ENCODE measurements at regions not wholly inside any gene's neighbourhood (a gene's known extent, or its start where the extent isn't known, plus 50 kb on each side); places are given as distances from the start of the nearest gene placed in this dataset.

- TF ChIP-seq MYBL2 (IDR thresholded peaks at IDR 0.05; ENCODE audit: low read depth) = no peak
- TF ChIP-seq MYBL2 (CRISPR knock-in tag; IDR thresholded peaks at IDR 0.05; ENCODE audit: borderline replicate concordance) = no peak
- no peak for TF ChIP-seq MBD2 (IDR thresholded peaks at IDR 0.05; ENCODE audit: borderline replicate concordance, low read depth)
- TF ChIP-seq ZC3H4 (CRISPR knock-in tag; IDR thresholded peaks at IDR 0.05; ENCODE audit: borderline replicate concordance) = no peak
- TF ChIP-seq NCOA4 (IDR thresholded peaks at IDR 0.05; ENCODE audit: partially characterized antibody) = no peak
These were observed 115.0 kb downstream of the FOXB1 start (continued) for GRCh38 chr15:60119101-60119500.

GRCh38 chr15:60120100-60120499 is 116.0 kb downstream of the FOXB1 start:
- no peaks in the 10 kb centered on the region for H4K20me1 ChIP-seq (replicated peaks; ENCODE audit: control insufficient read depth, insufficient read depth, low read length)
- no peak overlapping the region for H3K4me3 ChIP-seq
- no peaks in the 10 kb centered on the region for H3K9me3 ChIP-seq (replicated peaks; ENCODE audit: control insufficient read depth, insufficient read depth, low read depth, low read length)
- no peak for FAIRE-seq
- H3K36me3 ChIP-seq (ENCODE audit: control insufficient read depth, insufficient read depth, low read length) = no peaks in the 10 kb centered on the region
- no peak for DNase-seq (ENCODE audit: extremely low read depth in 1 of 4, low spot score in 3 of 4)
- H3K79me2 ChIP-seq (ENCODE audit: control insufficient read depth, insufficient read depth, low read length) = no peaks in the 10 kb centered on the region
- no peaks in the 10 kb centered on the region; a peak in 2 of 5 replicates for H3K27me3 ChIP-seq (ENCODE audit: control insufficient read depth in 2 of 2, insufficient read depth in 2 of 2, low read length in 2 of 2)
- WGBS (ENCODE audit: insufficient coverage, low coverage, missing lambda C conversion rate) = 0% methylated on average over 1 of the region's 2 CpGs
- in situ Hi-C loops (cut with MboI) (no loop called here), intact Hi-C loops (cut with micrococcal nuclease) (no loop called here)
- no peak overlapping the region for H3K4me2 ChIP-seq (ENCODE audit: insufficient read depth, low read length)
- CTCF ChIA-PET (ENCODE audit: low intra/inter-chr PET ratio) = no interaction called here
- no peak for ATAC-seq
- no peak overlapping the region for H2AFZ ChIP-seq (ENCODE audit: low read depth, low read length)
- no peaks in the 10 kb centered on the region for H3K9me1 ChIP-seq (ENCODE audit: control insufficient read depth, insufficient read depth, low read length)
- no peaks in the 10 kb centered on the region for H3K4me1 ChIP-seq (replicated peaks in 1 of 2; ENCODE audit: control insufficient read depth in 2 of 2, insufficient read depth in 2 of 2, low read length in 2 of 2)
- POLR2A ChIA-PET = no interaction called here
- H3K9ac ChIP-seq (ENCODE audit: insufficient read depth in 1 of 2, low read depth in 2 of 2, low read length in 2 of 2) = no peak overlapping the region
- H3K27ac ChIP-seq (ENCODE audit: extremely low read depth, low read depth, low read length) = no peak overlapping the region
- TF ChIP-seq KDM4B (IDR thresholded peaks at IDR 0.05; ENCODE audit: borderline replicate concordance in 2 of 2, low read depth in 1 of 2) = no peak
- no peak for TF ChIP-seq ILF3 (IDR thresholded peaks at IDR 0.05; ENCODE audit: borderline replicate concordance)
- TF ChIP-seq SRSF1 (IDR thresholded peaks at IDR 0.05; ENCODE audit: low read depth, low read length) = no peak
- TF ChIP-seq ZNF507 (tag; conservative IDR thresholded peaks at IDR 0.05) = no peak
- no peak for TF ChIP-seq PREB (CRISPR knock-in tag; IDR thresholded peaks at IDR 0.05)
- TF ChIP-seq HBP1 (CRISPR knock-in tag; IDR thresholded peaks at IDR 0.05) = no peak
- no peak for TF ChIP-seq RNF2 (IDR thresholded peaks at IDR 0.05)
- TF ChIP-seq ZBTB5 (IDR thresholded peaks at IDR 0.05) = no peak
- no peak for TF ChIP-seq MEIS2 (IDR thresholded peaks at IDR 0.05; ENCODE audit: partially characterized antibody)
- TF ChIP-seq SNAPC5 (CRISPR knock-in tag; IDR thresholded peaks at IDR 0.05) = no peak
- TF ChIP-seq U2AF2 (optimal IDR thresholded peaks at IDR 0.05; ENCODE audit: low read depth, low read length) = no peak
- BruUV-seq (replicated peaks) = no TSS peak

Data from K562 (cell line).